ENCODE measurements at regions not wholly inside any gene's neighbourhood (a gene's known extent, or its start where the extent isn't known, plus 50 kb on each side); places are given as distances from the start of the nearest gene placed in this dataset.

DNA sequence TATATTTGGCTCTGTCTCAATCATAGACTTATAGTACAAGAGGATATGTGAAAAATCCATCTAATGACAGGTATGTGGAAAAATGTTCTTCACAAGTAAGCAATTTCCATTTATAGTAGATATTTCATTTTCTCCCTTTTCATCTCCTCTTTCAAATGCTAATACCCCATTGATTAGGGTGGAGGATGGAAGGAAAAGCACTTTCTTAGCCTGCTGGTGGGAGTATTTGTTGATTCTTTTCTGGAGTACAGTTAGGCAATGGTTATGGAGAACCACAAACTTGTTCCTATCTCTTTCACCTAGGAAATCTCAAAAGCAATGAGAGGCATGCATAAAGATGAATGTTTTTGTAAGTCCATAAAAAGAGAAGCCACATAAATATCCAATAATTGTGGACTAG lies 108.0 kb upstream of the CREB5 start:
- DNase-seq: no peak
- ChIA-PET POLR2A (no interaction called here), CTCF (interaction anchor here (0.6 to 3.2 kb wide), 5 partner anchors 8 to 322 kb away, joined by 3 to 15 read pairs (median 4); no protein-coding TSS in a partner anchor)
- Histone ChIP-seq H3K36me3 (replicated peaks in 1 of 2; ENCODE audit: control insufficient read depth in 1 of 2, insufficient read depth in 2 of 2, low read length in 1 of 2) (no peaks in the 10 kb centered on the region), H2AFZ (ENCODE audit: low read depth) (no peak overlapping the region), H3K27ac (ENCODE audit: low read depth in 2 of 2, low read length in 1 of 2) (no peak overlapping the region), H3K4me2 (no peak overlapping the region), H3K9ac (no peak overlapping the region), H3K4me3 (ENCODE audit: low read depth in 2 of 2, low read length in 1 of 2) (no peak overlapping the region), H3F3A (replicated peaks; ENCODE audit: insufficient read depth) (no peaks in the 10 kb centered on the region), H4K20me1 (ENCODE audit: insufficient read depth) (no peaks in the 10 kb centered on the region), H3K27me3 (ENCODE audit: insufficient read depth) (peaks cover 11% of the 10 kb centered on the region; the same call in 1 of the 2 replicates), H3K79me2 (ENCODE audit: insufficient read depth) (no peaks in the 10 kb centered on the region), H3K9me2 (no peaks in the 10 kb centered on the region), H3K9me3 (no peaks in the 10 kb centered on the region), H3K4me1 (ENCODE audit: control insufficient read depth in 1 of 2, insufficient read depth in 2 of 2, low read depth in 1 of 2, low read length in 1 of 2) (peaks cover 0 to 2% of the 10 kb centered on the region in 2 experiments; a peak in 2 of 4 replicates)
- TF ChIP-seq EP300 (IDR thresholded peaks at IDR 0.05; ENCODE audit: borderline replicate concordance in 1 of 2, low read depth in 1 of 2, low read length in 1 of 2): no peak
- TF ChIP-seq IRF3 (IDR thresholded peaks at IDR 0.05; ENCODE audit: low read depth, low read length): no peak
- TF ChIP-seq CTCF (IDR thresholded peaks at IDR 0.05): no peak
- TF ChIP-seq SIN3A (IDR thresholded peaks at IDR 0.05; ENCODE audit: borderline replicate concordance, low read depth, low read length): no peak
- TF ChIP-seq RCOR1 (IDR thresholded peaks at IDR 0.05; ENCODE audit: low read length): no peak
- TF ChIP-seq, protein P1, sequence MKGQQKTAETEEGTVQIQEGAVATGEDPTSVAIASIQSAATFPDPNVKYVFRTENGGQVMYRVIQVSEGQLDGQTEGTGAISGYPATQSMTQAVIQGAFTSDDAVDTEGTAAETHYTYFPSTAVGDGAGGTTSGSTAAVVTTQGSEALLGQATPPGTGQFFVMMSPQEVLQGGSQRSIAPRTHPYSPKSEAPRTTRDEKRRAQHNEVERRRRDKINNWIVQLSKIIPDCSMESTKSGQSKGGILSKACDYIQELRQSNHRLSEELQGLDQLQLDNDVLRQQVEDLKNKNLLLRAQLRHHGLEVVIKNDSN (IDR thresholded peaks at IDR 0.05; ENCODE audit: borderline replicate concordance, low read depth): no peak
- no peak for TF ChIP-seq MEF2A (IDR thresholded peaks at IDR 0.05; ENCODE audit: borderline replicate concordance, low read depth)
- no peak for TF ChIP-seq FOXJ3 (CRISPR knock-in tag; IDR thresholded peaks at IDR 0.05)
- no peak for TF ChIP-seq TCF12 (IDR thresholded peaks at IDR 0.05)
- TF ChIP-seq GATA2 (CRISPR knock-in tag; IDR thresholded peaks at IDR 0.05): no peak
- TF ChIP-seq FOXM1 (IDR thresholded peaks at IDR 0.05; ENCODE audit: low read depth): no peak
- TF ChIP-seq SMC3 (IDR thresholded peaks at IDR 0.05; ENCODE audit: low read depth, low read length): no peak
- no peak for TF ChIP-seq JUND (IDR thresholded peaks at IDR 0.05)
- TF ChIP-seq, protein P2, sequence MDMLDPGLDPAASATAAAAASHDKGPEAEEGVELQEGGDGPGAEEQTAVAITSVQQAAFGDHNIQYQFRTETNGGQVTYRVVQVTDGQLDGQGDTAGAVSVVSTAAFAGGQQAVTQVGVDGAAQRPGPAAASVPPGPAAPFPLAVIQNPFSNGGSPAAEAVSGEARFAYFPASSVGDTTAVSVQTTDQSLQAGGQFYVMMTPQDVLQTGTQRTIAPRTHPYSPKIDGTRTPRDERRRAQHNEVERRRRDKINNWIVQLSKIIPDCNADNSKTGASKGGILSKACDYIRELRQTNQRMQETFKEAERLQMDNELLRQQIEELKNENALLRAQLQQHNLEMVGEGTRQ (IDR thresholded peaks at IDR 0.05; ENCODE audit: borderline replicate concordance, low read depth, low read length): no peak
- no peak for TF ChIP-seq EZH2phosphoT487 (IDR thresholded peaks at IDR 0.05; ENCODE audit: borderline replicate concordance, low read depth)
- TF ChIP-seq RFX5 (IDR thresholded peaks at IDR 0.05; ENCODE audit: low read length): no peak

All from SK-N-SH (cell line).